GM12878 (cell line): ENCODE measurements at regions not wholly inside any gene's neighbourhood (a gene's known extent, or its start where the extent isn't known, plus 50 kb on each side); places are given as distances from the start of the nearest gene placed in this dataset.

Source experiments
- CTCF ChIP-seq, 3 experiments: IDR thresholded peaks in 2 of 3; conservative IDR thresholded peaks in 1 of 3; 2 replicates each; pipeline ENCODE4 v1.5.1; 2011; ENCODE audit warnings: low read depth in 3 of 3, low read length in 3 of 3, mild to moderate bottlenecking in 3 of 3, control low read depth in 2 of 3, moderate library complexity in 2 of 3, inconsistent platforms in 1 of 3, mixed read lengths in 1 of 3; ENCODE audit not compliant: control insufficient read depth in 2 of 3, insufficient read depth in 1 of 3; ENCODE audit errors: extremely low read depth in 1 of 3
- EZH2 ChIP-seq: IDR thresholded peaks from 2 replicates; pipeline ENCODE4 v1.6.1; 2012; ENCODE audit warnings: low read depth, mild to moderate bottlenecking, control low read depth, inconsistent platforms, low read length, borderline replicate concordance; ENCODE audit not compliant: control insufficient read depth
- HDAC2 ChIP-seq: fragments of 200-600 bp; sonication (generic); IDR thresholded peaks from 2 replicates; pipeline ENCODE4 v1.6.1; 2017
- MLLT1 ChIP-seq: fragments of 450-650 bp; IDR thresholded peaks from 2 replicates; pipeline ENCODE4 v1.6.1; 2016; ENCODE audit warnings: mild to moderate bottlenecking
- MXI1 ChIP-seq: fragments of 150-350 bp; IDR thresholded peaks from 2 replicates; pipeline ENCODE4 v1.6.1; 2011; ENCODE audit warnings: low read depth, mild to moderate bottlenecking, inconsistent platforms, low read length, improper control_type of control experiment
- POLR2A ChIP-seq: IDR thresholded peaks from 2 replicates; pipeline ENCODE4 v1.6.1; 2011; ENCODE audit warnings: low read depth, mild to moderate bottlenecking, low read length
- POLR2AphosphoS5 ChIP-seq: IDR thresholded peaks from 2 replicates; pipeline ENCODE4 v1.6.1; 2011; ENCODE audit warnings: mild to moderate bottlenecking, low read length, inconsistent platforms
- RAD21 ChIP-seq: IDR thresholded peaks from 2 replicates; pipeline ENCODE4 v1.6.1; 2011; ENCODE audit warnings: mild to moderate bottlenecking, low read depth, low read length, moderate library complexity; ENCODE audit not compliant: insufficient read depth
- RAD51 ChIP-seq: fragments of 450-650 bp; IDR thresholded peaks from 2 replicates; pipeline ENCODE4 v1.6.1; 2016; ENCODE audit warnings: moderate library complexity, mild to moderate bottlenecking, inconsistent platforms
- SP1 ChIP-seq: IDR thresholded peaks from one replicate; pipeline ENCODE4 v1.6.1; 2011; ENCODE audit warnings: low read depth, low read length
- YY1 ChIP-seq: IDR thresholded peaks from 2 replicates; pipeline ENCODE4 v1.6.1; 2011; ENCODE audit warnings: low read depth, mild to moderate bottlenecking, low read length
- ZNF274 ChIP-seq: IDR thresholded peaks from one replicate; pipeline ENCODE4 v1.8.0; 2011; ENCODE audit not compliant: insufficient read length, insufficient read depth
- TF ChIP-seq, protein P1 (sequence below): fragments of 450-650 bp; IDR thresholded peaks from 2 replicates; pipeline ENCODE4 v1.6.1; 2018; ENCODE audit warnings: mild to moderate bottlenecking, low read depth, moderate library complexity; ENCODE audit not compliant: partially characterized antibody

- TF ChIP-seq, protein P1, sequence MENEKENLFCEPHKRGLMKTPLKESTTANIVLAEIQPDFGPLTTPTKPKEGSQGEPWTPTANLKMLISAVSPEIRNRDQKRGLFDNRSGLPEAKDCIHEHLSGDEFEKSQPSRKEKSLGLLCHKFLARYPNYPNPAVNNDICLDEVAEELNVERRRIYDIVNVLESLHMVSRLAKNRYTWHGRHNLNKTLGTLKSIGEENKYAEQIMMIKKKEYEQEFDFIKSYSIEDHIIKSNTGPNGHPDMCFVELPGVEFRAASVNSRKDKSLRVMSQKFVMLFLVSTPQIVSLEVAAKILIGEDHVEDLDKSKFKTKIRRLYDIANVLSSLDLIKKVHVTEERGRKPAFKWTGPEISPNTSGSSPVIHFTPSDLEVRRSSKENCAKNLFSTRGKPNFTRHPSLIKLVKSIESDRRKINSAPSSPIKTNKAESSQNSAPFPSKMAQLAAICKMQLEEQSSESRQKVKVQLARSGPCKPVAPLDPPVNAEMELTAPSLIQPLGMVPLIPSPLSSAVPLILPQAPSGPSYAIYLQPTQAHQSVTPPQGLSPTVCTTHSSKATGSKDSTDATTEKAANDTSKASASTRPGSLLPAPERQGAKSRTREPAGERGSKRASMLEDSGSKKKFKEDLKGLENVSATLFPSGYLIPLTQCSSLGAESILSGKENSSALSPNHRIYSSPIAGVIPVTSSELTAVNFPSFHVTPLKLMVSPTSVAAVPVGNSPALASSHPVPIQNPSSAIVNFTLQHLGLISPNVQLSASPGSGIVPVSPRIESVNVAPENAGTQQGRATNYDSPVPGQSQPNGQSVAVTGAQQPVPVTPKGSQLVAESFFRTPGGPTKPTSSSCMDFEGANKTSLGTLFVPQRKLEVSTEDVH, result no peak
- no peak for TF ChIP-seq POLR2AphosphoS5
- TF ChIP-seq SP1, result no peak
- no peak for TF ChIP-seq RAD21
- TF ChIP-seq RAD51, result no peak
- TF ChIP-seq ZNF274, result no peak
- TF ChIP-seq HDAC2, result no peak
- no peak for TF ChIP-seq YY1
- no peak for TF ChIP-seq MXI1
- TF ChIP-seq MLLT1, result no peak
- no peak for TF ChIP-seq POLR2A
- TF ChIP-seq CTCF (IDR thresholded peaks at IDR 0.05 in 2 of 3, conservative IDR thresholded peaks at IDR 0.05 in 1 of 3; ENCODE audit: control insufficient read depth in 2 of 3, extremely low read depth in 1 of 3, insufficient read depth in 1 of 3, low read depth in 3 of 3, low read length in 3 of 3), result no peak
- TF ChIP-seq EZH2, result no peak
These were observed 110.4 kb downstream of the FBXO4 start for GRCh38 chr5:42035526-42035925.
